PC-9 (cell line): ENCODE measurements at regions not wholly inside any gene's neighbourhood (a gene's known extent, or its start where the extent isn't known, plus 50 kb on each side); places are given as distances from the start of the nearest gene placed in this dataset.

ENCODE experiments used
- BruUV-seq: library from RNA; stranded (reverse); fragments of 400-500 nt; replicated peaks from 2 replicates; lab custom pipeline; 2021; lab: Mats Ljungman, UMichigan
- CTCF ChIA-PET: fragments of 300-600 bp; sonication (Branson Sonifier 250); formaldehyde crosslinking; loops from one replicate; lab custom pipeline; 2022; ENCODE audit warnings: antibody characterized with exemption; lab: Charles Lee
- POLR2A ChIA-PET: fragments of 300-600 bp; sonication (Branson Sonifier 250); formaldehyde crosslinking; loops from one replicate; lab custom pipeline; 2022; ENCODE audit warnings: antibody characterized with exemption; ENCODE audit not compliant: unreplicated experiment; lab: Charles Lee
- DNase-seq, 2 experiments: peaks; one replicate each; pipeline versions ENCODE4 v3.0.0 to v3.0.0-alpha.2; 2015 to 2022; ENCODE audit warnings: mixed read lengths in 1 of 2
- H2AFZ ChIP-seq: fragments of 200-600 bp; sonication (generic); 2 replicates; pipeline ENCODE4 v1.8.1; 2017; ENCODE audit warnings: antibody characterized with exemption
- H3F3A ChIP-seq: fragments of 200-600 bp; sonication (generic); 2 replicates; pipeline ENCODE4 v1.8.1; 2017; ENCODE audit warnings: antibody characterized with exemption, mild to moderate bottlenecking, low read depth; ENCODE audit not compliant: insufficient read depth
- H3K27ac ChIP-seq: fragments of 200-600 bp; sonication (generic); 2 replicates; pipeline ENCODE4 v1.6.1; 2016; ENCODE audit warnings: mixed run types
- H3K27me3 ChIP-seq: fragments of 200-600 bp; sonication (generic); 2 replicates; pipeline ENCODE4 v1.6.1; 2016; ENCODE audit warnings: low read depth, mixed run types; ENCODE audit not compliant: insufficient read depth
- H3K36me3 ChIP-seq: fragments of 200-600 bp; sonication (generic); 2 replicates; pipeline ENCODE4 v1.6.1; 2016; ENCODE audit warnings: low read depth, mixed run types
- H3K4me1 ChIP-seq: fragments of 200-600 bp; sonication (generic); replicated peaks from 2 replicates; pipeline ENCODE4 v1.6.1; 2016; ENCODE audit warnings: mixed run types; ENCODE audit not compliant: insufficient read depth
- H3K4me2 ChIP-seq: fragments of 200-600 bp; sonication (generic); 2 replicates; pipeline ENCODE4 v1.6.1; 2017; ENCODE audit warnings: mixed run types
- H3K4me3 ChIP-seq: fragments of 200-600 bp; sonication (generic); 2 replicates; pipeline ENCODE4 v1.6.1; 2016; ENCODE audit warnings: mixed run types
- H3K79me2 ChIP-seq: fragments of 200-600 bp; sonication (generic); 2 replicates; pipeline ENCODE4 v1.6.1; 2017; ENCODE audit warnings: low read depth, mixed run types
- H3K9me2 ChIP-seq: fragments of 200-600 bp; sonication (generic); 2 replicates; pipeline ENCODE4 v1.8.1; 2017; ENCODE audit warnings: mild to moderate bottlenecking; ENCODE audit not compliant: insufficient read depth
- H3K9me3 ChIP-seq: fragments of 200-600 bp; sonication (generic); 2 replicates; pipeline ENCODE4 v1.8.1; 2016; ENCODE audit warnings: low read depth; ENCODE audit not compliant: insufficient read depth
- H4K20me1 ChIP-seq: fragments of 200-600 bp; sonication (generic); 2 replicates; pipeline ENCODE4 v1.8.1; 2017; ENCODE audit not compliant: insufficient read depth
- EZH2 ChIP-seq: fragments of 200-600 bp; sonication (generic); IDR thresholded peaks from 2 replicates; pipeline ENCODE4 v1.8.0; 2017; ENCODE audit warnings: antibody characterized with exemption, low read depth
- intact Hi-C: fragments of 100-400 bp; cut with micrococcal nuclease; formaldehyde crosslinking; loops from one replicate; pipeline ENCODE4 v1.10.0; 2022; ENCODE audit not compliant: unreplicated experiment
- TF ChIP-seq, protein P1 (sequence below): fragments of 200-600 bp; sonication (generic); conservative IDR thresholded peaks from 2 replicates; pipeline ENCODE4 v1.6.1; 2017; ENCODE audit warnings: mixed run types, antibody characterized with exemption, mild to moderate bottlenecking, moderate library complexity

DNA sequence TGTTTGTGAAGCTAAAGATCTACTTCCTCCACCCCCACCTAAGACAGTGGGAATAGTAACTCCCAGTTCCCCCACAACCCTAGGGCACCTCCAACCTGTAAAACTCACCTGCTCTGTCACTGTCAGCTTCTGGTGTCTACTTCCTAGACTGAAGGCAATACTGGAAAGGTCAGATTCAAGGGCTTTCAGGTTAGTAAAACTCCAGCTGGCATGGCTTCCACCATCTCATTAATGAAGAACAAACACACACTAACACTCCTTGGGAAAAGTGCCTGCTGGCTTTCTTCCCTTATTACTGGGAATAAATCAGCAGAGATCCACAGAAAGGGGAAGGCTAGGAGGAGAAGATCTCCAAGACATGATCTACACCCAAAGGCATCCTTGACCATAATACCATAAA lies 109.9 kb downstream of the TMEM174 start:
- no peaks in the 10 kb centered on the region for H3F3A ChIP-seq
- ChIA-PET CTCF (no interaction called here), POLR2A (no interaction called here)
- TF ChIP-seq EZH2, result no peak
- TF ChIP-seq, protein P1, sequence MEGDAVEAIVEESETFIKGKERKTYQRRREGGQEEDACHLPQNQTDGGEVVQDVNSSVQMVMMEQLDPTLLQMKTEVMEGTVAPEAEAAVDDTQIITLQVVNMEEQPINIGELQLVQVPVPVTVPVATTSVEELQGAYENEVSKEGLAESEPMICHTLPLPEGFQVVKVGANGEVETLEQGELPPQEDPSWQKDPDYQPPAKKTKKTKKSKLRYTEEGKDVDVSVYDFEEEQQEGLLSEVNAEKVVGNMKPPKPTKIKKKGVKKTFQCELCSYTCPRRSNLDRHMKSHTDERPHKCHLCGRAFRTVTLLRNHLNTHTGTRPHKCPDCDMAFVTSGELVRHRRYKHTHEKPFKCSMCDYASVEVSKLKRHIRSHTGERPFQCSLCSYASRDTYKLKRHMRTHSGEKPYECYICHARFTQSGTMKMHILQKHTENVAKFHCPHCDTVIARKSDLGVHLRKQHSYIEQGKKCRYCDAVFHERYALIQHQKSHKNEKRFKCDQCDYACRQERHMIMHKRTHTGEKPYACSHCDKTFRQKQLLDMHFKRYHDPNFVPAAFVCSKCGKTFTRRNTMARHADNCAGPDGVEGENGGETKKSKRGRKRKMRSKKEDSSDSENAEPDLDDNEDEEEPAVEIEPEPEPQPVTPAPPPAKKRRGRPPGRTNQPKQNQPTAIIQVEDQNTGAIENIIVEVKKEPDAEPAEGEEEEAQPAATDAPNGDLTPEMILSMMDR, result no peak
- H3K79me2 ChIP-seq, result no peaks in the 10 kb centered on the region
- no peak overlapping the region for H2AFZ ChIP-seq
- H3K9me2 ChIP-seq, result no peaks in the 10 kb centered on the region
- H3K27ac ChIP-seq, result no peak overlapping the region
- no peak overlapping the region for H3K4me2 ChIP-seq
- no peak overlapping the region for H3K4me3 ChIP-seq
- no peaks in the 10 kb centered on the region for H3K36me3 ChIP-seq
- BruUV-seq, result no TSS peak
- no peak for DNase-seq
- H3K4me1 ChIP-seq, result peaks cover 29% of the 10 kb centered on the region
- H3K27me3 ChIP-seq, result no peaks in the 10 kb centered on the region
- no peaks in the 10 kb centered on the region for H4K20me1 ChIP-seq
- H3K9me3 ChIP-seq, result no peaks in the 10 kb centered on the region
- intact Hi-C loops, result no loop called here

DNA sequence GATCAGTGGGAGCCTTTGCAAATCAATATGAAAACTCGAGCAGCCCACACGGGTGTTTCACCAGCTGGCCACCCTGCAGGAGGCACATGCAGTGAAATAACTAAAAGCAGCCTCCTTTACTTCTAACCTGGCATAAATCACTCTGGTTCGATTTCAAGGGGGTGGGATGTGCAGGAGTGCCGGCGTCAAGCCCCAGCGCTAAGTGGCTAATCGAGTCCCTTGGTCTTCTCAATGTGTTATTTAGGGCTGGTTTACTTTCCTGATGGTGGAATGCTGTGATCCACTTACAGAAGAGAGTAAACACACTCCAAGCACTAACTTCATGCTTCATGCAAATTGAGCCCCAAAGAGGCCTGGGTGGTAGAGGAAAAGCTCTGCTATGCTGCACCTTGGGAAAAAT lies 109.4 kb downstream of the TMEM174 start:
- Histone ChIP-seq H3K79me2 (no peaks in the 10 kb centered on the region), H3K36me3 (no peaks in the 10 kb centered on the region), H3K27me3 (no peaks in the 10 kb centered on the region), H3K27ac (no peak overlapping the region), H3K4me3 (no peak overlapping the region), H2AFZ (no peak overlapping the region), H3K4me2 (no peak overlapping the region), H3K9me3 (no peaks in the 10 kb centered on the region), H3F3A (no peaks in the 10 kb centered on the region), H3K9me2 (no peaks in the 10 kb centered on the region), H3K4me1 (peaks cover 29% of the 10 kb centered on the region), H4K20me1 (no peaks in the 10 kb centered on the region)
- TF ChIP-seq, protein P1, result no peak
- TF ChIP-seq EZH2, result no peak
- CTCF ChIA-PET, result no interaction called here
- no peak for DNase-seq
- POLR2A ChIA-PET, result no interaction called here
- no TSS peak for BruUV-seq
- intact Hi-C loops, result no loop called here

DNA sequence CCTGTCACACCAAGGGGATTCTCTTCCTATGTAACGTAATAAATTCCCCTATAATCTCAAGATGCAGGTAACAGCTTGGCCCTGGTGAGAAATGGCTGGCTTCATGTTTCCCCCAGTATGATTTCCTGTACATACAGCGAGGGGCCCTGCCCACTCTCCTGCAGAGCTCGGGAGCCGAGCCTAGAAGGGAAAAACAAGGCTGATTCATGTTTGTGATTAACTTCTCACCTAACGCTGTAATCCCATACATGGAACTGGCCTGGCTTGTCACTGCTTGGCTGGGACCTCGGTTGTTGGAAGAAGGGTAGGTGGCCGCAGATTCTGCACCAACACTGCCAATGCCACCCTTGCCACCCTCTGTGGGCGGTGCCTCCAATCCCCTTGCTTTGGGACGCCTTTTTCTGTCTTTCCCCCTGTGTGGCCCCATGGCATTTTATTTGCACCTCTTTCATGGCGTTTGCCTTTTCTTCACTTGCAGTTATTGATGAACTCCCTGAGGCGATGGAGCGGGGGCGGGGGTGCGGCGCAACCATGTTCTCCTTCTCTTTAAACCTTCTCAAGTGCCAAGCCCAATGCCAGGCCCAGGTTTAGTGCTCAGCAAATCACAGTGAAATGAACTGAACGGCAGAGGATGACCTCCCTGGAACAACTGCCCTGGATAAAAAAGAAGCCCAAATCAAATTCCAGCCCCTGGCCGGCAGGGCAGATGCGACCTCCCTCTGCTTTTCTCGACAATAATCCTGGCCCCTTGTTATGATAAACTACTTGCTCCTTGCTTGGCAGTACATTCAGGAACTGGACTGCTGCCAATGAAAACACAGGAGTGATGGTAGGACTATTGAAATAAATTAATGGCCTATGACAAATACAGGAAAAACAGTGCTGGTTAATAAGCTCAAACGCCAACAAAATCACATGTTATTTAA lies 108.1 kb downstream of the TMEM174 start:
- H3K4me1 ChIP-seq, result peaks cover 29% of the 10 kb centered on the region
- H4K20me1 ChIP-seq, result no peaks in the 10 kb centered on the region
- no TSS peak for BruUV-seq
- CTCF ChIA-PET, result interaction anchor here (0.9 kb wide), 1 partner anchor 65 kb away, joined by 3 read pairs; no protein-coding TSS in a partner anchor
- no peaks in the 10 kb centered on the region for H3K27me3 ChIP-seq
- H3K36me3 ChIP-seq, result no peaks in the 10 kb centered on the region
- H3F3A ChIP-seq, result no peaks in the 10 kb centered on the region
- no peak for TF ChIP-seq EZH2
- TF ChIP-seq, protein P1, result no peak
- H2AFZ ChIP-seq, result no peak overlapping the region
- no peaks in the 10 kb centered on the region for H3K9me3 ChIP-seq
- intact Hi-C loops, result loop anchor here (2.0 kb wide), 1 partner anchor 52 kb away; no protein-coding TSS in a partner anchor
- no peak overlapping the region for H3K27ac ChIP-seq
- no peak overlapping the region for H3K4me3 ChIP-seq
- no peaks in the 10 kb centered on the region for H3K79me2 ChIP-seq
- DNase-seq, result peak; percentile 41 to 79
- POLR2A ChIA-PET, result interaction anchor here (0.6 kb wide), 1 partner anchor 52 kb away, joined by 3 read pairs; no protein-coding TSS in a partner anchor
- H3K9me2 ChIP-seq, result no peaks in the 10 kb centered on the region
- peak overlapping the region; percentile 42 for H3K4me2 ChIP-seq
